ENCODE measurements at regions not wholly inside any gene's neighbourhood (a gene's known extent, or its start where the extent isn't known, plus 50 kb on each side); places are given as distances from the start of the nearest gene placed in this dataset.

DNA sequence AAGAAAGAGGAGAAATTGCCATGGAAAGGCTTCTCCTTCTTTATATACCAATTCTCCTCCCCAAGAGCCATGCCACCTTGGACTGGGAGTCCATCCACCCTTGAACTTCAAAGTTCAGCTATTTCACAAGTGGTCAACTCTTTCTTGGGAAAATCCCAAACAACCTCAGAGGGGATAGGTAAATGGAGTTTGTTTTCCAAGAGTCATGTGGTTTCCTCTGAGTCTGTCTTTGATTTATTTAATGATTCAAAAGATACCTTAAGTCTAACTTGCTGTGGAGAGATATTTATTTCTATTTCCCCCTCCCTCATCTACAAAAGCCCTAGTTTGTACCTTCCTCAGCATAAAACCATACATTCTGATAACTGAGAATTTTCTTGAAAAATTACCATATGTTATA lies 758.6 kb upstream of the IGFBP3 start:
- no peak overlapping the region for H2BK15ac ChIP-seq (ENCODE audit: low read depth, poor library complexity, severe bottlenecking)
- no peak overlapping the region for H2BK12ac ChIP-seq (ENCODE audit: low read length in 2 of 2)
- H3K9ac ChIP-seq (ENCODE audit: low read length), result no peak overlapping the region
- H3K14ac ChIP-seq (ENCODE audit: low read length in 2 of 2), result no peak overlapping the region
- no peaks in the 10 kb centered on the region for H3K79me1 ChIP-seq (replicated peaks; ENCODE audit: low read length, poor library complexity, severe bottlenecking)
- no peak overlapping the region for H4K8ac ChIP-seq (ENCODE audit: low read length)
- no peak overlapping the region for H4K91ac ChIP-seq (ENCODE audit: low read length)
- no peaks in the 10 kb centered on the region for H3K27me3 ChIP-seq (ENCODE audit: control insufficient read depth in 1 of 2, insufficient read depth in 1 of 2, low read length in 2 of 2)
- H2BK120ac ChIP-seq (ENCODE audit: low read depth, low read length), result no peak overlapping the region
- no peak overlapping the region for H3K4me2 ChIP-seq (ENCODE audit: low read length, poor library complexity, severe bottlenecking)
- no peaks in the 10 kb centered on the region for H3K9me3 ChIP-seq (ENCODE audit: control insufficient read depth, low read length)
- DNase-seq, result no peak
- H3K4me1 ChIP-seq (ENCODE audit: control insufficient read depth, insufficient read depth, low read depth, low read length), result peaks cover 12% of the 10 kb centered on the region
- H2BK5ac ChIP-seq (ENCODE audit: low read depth, low read length, poor library complexity, severe bottlenecking), result no peak overlapping the region
- H2AK5ac ChIP-seq (ENCODE audit: low read length, severe bottlenecking), result no peak overlapping the region
- no peak overlapping the region for H3K23ac ChIP-seq (ENCODE audit: low read length in 2 of 2)
- no peak overlapping the region for H3K18ac ChIP-seq (ENCODE audit: low read depth in 1 of 2, low read length in 2 of 2)
- H3K36me3 ChIP-seq (ENCODE audit: control insufficient read depth in 1 of 2, insufficient read depth in 2 of 2, low read depth in 1 of 2, low read length in 2 of 2), result no peaks in the 10 kb centered on the region
- no peak overlapping the region for H3K27ac ChIP-seq (ENCODE audit: low read length, poor library complexity, severe bottlenecking)
- no peak overlapping the region for H3K4me3 ChIP-seq (ENCODE audit: insufficient read depth in 1 of 2, low read depth in 1 of 2, low read length in 2 of 2)
- no peak overlapping the region for H2AFZ ChIP-seq (ENCODE audit: low read depth, low read length)
- H3K4ac ChIP-seq (ENCODE audit: low read depth in 1 of 2, low read length in 2 of 2), result no peak overlapping the region

DNA sequence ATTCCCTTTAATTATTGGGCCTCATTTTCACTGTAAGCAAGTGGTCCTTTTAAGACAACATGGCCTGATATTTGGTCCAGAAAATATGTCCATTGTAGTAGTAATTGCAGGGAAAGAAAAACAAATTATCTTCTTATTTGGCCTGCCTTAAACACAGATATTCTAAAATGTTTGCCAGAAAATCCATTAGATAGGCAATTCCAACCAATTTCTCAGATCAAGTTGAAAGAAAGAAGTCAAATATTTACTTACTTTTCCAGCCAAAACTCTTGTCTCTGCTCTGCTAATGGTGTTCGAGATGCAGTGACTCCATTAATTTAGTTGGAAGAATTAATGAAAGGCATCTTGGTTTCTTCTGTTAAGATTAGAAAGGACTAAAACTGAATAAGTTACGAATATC lies 757.3 kb upstream of the IGFBP3 start:
- no CpG with 5 or more reads among the region's 2 CpGs for WGBS
- Histone ChIP-seq H4K8ac (ENCODE audit: low read length) (no peak overlapping the region), H2BK120ac (ENCODE audit: low read depth, low read length) (no peak overlapping the region), H3K18ac (ENCODE audit: low read depth in 1 of 2, low read length in 2 of 2) (no peak overlapping the region), H3K4me3 (ENCODE audit: insufficient read depth in 1 of 2, low read depth in 1 of 2, low read length in 2 of 2) (no peak overlapping the region), H3K9me3 (ENCODE audit: control insufficient read depth, low read length) (no peaks in the 10 kb centered on the region), H2BK5ac (ENCODE audit: low read depth, low read length, poor library complexity, severe bottlenecking) (no peak overlapping the region), H3K4me2 (ENCODE audit: low read length, poor library complexity, severe bottlenecking) (no peak overlapping the region), H3K27ac (ENCODE audit: low read length, poor library complexity, severe bottlenecking) (no peak overlapping the region), H2AK5ac (ENCODE audit: low read length, severe bottlenecking) (no peak overlapping the region), H3K4ac (ENCODE audit: low read depth in 1 of 2, low read length in 2 of 2) (no peak overlapping the region), H3K27me3 (ENCODE audit: control insufficient read depth in 1 of 2, insufficient read depth in 1 of 2, low read length in 2 of 2) (no peaks in the 10 kb centered on the region), H3K9ac (ENCODE audit: low read length) (no peak overlapping the region), H3K23ac (ENCODE audit: low read length in 2 of 2) (no peak overlapping the region), H3K14ac (ENCODE audit: low read length in 2 of 2) (no peak overlapping the region), H2BK15ac (ENCODE audit: low read depth, poor library complexity, severe bottlenecking) (no peak overlapping the region), H3K4me1 (ENCODE audit: control insufficient read depth, insufficient read depth, low read depth, low read length) (peaks cover 12% of the 10 kb centered on the region), H2BK12ac (ENCODE audit: low read length in 2 of 2) (no peak overlapping the region), H3K79me1 (replicated peaks; ENCODE audit: low read length, poor library complexity, severe bottlenecking) (no peaks in the 10 kb centered on the region), H3K36me3 (ENCODE audit: control insufficient read depth in 1 of 2, insufficient read depth in 2 of 2, low read depth in 1 of 2, low read length in 2 of 2) (no peaks in the 10 kb centered on the region), H2AFZ (ENCODE audit: low read depth, low read length) (no peak overlapping the region), H4K91ac (ENCODE audit: low read length) (no peak overlapping the region)
- DNase-seq, result no peak

DNA sequence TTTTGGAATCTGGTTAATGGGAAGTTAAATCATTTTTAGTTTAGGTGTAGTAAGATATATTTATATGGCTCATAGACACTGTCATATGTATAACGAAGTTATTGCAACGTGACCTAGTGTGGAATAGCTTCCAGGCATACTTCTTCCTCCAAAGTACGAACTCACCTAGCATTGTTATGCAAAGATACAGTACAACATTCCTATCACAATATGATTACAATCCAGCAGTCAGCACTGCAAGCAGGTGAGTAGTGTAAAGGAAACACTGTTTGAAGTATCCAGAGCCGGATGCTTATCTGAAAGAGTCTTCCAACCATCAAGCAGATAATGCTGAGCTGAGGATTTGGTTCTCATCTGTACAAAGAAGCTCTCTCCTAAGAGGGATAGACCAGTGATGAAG lies 754.4 kb upstream of the IGFBP3 start:
- Histone ChIP-seq H2BK5ac (ENCODE audit: low read depth, low read length, poor library complexity, severe bottlenecking) (no peak overlapping the region), H3K4ac (ENCODE audit: low read depth in 1 of 2, low read length in 2 of 2) (no peak overlapping the region), H2BK120ac (ENCODE audit: low read depth, low read length) (no peak overlapping the region), H2AK5ac (ENCODE audit: low read length, severe bottlenecking) (no peak overlapping the region), H3K18ac (ENCODE audit: low read depth in 1 of 2, low read length in 2 of 2) (no peak overlapping the region), H2AFZ (ENCODE audit: low read depth, low read length) (no peak overlapping the region), H3K27ac (ENCODE audit: low read length, poor library complexity, severe bottlenecking) (no peak overlapping the region), H3K4me1 (ENCODE audit: control insufficient read depth, insufficient read depth, low read depth, low read length) (peaks cover 3% of the 10 kb centered on the region), H3K79me1 (replicated peaks; ENCODE audit: low read length, poor library complexity, severe bottlenecking) (no peaks in the 10 kb centered on the region), H3K9ac (ENCODE audit: low read length) (no peak overlapping the region), H2BK15ac (ENCODE audit: low read depth, poor library complexity, severe bottlenecking) (no peak overlapping the region), H3K36me3 (ENCODE audit: control insufficient read depth in 1 of 2, insufficient read depth in 2 of 2, low read depth in 1 of 2, low read length in 2 of 2) (no peaks in the 10 kb centered on the region), H4K8ac (ENCODE audit: low read length) (no peak overlapping the region), H3K23ac (ENCODE audit: low read length in 2 of 2) (no peak overlapping the region), H3K27me3 (ENCODE audit: control insufficient read depth in 1 of 2, insufficient read depth in 1 of 2, low read length in 2 of 2) (no peaks in the 10 kb centered on the region), H3K14ac (ENCODE audit: low read length in 2 of 2) (no peak overlapping the region), H4K91ac (ENCODE audit: low read length) (no peak overlapping the region), H3K4me2 (ENCODE audit: low read length, poor library complexity, severe bottlenecking) (no peak overlapping the region), H3K4me3 (ENCODE audit: insufficient read depth in 1 of 2, low read depth in 1 of 2, low read length in 2 of 2) (no peak overlapping the region), H2BK12ac (ENCODE audit: low read length in 2 of 2) (no peak overlapping the region), H3K9me3 (ENCODE audit: control insufficient read depth, low read length) (no peaks in the 10 kb centered on the region)
- WGBS, result 98% methylated on average over 4 of the region's 4 CpGs
- no peak for DNase-seq

DNA sequence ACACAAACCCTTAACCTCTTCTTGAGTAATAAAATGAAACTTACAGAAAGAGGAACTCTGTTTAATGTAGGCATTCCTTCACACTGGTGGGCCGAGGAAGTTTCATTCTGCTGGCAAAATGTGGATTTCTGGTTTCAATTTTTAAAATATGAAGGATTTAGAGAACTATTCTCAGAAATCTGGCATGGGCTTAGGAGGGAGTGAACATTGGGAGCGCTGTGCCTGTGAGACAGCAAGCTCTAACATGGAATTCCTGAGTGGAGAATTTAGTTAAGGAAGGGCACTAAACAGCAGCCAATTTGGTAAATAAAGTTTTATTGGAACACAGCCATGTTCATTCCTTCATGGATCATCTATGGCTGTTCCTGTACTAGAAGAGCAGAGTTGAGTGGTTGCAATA lies 751.8 kb upstream of the IGFBP3 start:
- Histone ChIP-seq H3K9ac (ENCODE audit: low read length) (no peak overlapping the region), H2BK5ac (ENCODE audit: low read depth, low read length, poor library complexity, severe bottlenecking) (no peak overlapping the region), H2BK120ac (ENCODE audit: low read depth, low read length) (no peak overlapping the region), H3K4me2 (ENCODE audit: low read length, poor library complexity, severe bottlenecking) (no peak overlapping the region), H4K8ac (ENCODE audit: low read length) (no peak overlapping the region), H2AFZ (ENCODE audit: low read depth, low read length) (no peak overlapping the region), H3K9me3 (ENCODE audit: control insufficient read depth, low read length) (no peaks in the 10 kb centered on the region), H3K4me1 (ENCODE audit: control insufficient read depth, insufficient read depth, low read depth, low read length) (peaks cover 1% of the 10 kb centered on the region), H2BK15ac (ENCODE audit: low read depth, poor library complexity, severe bottlenecking) (no peak overlapping the region), H2BK12ac (ENCODE audit: low read length in 2 of 2) (no peak overlapping the region), H3K4ac (ENCODE audit: low read depth in 1 of 2, low read length in 2 of 2) (no peak overlapping the region), H3K18ac (ENCODE audit: low read depth in 1 of 2, low read length in 2 of 2) (no peak overlapping the region), H3K4me3 (ENCODE audit: insufficient read depth in 1 of 2, low read depth in 1 of 2, low read length in 2 of 2) (no peak overlapping the region), H4K91ac (ENCODE audit: low read length) (no peak overlapping the region), H3K14ac (ENCODE audit: low read length in 2 of 2) (no peak overlapping the region), H3K79me1 (replicated peaks; ENCODE audit: low read length, poor library complexity, severe bottlenecking) (no peaks in the 10 kb centered on the region), H3K27ac (ENCODE audit: low read length, poor library complexity, severe bottlenecking) (no peak overlapping the region), H3K23ac (ENCODE audit: low read length in 2 of 2) (no peak overlapping the region), H3K36me3 (ENCODE audit: control insufficient read depth in 1 of 2, insufficient read depth in 2 of 2, low read depth in 1 of 2, low read length in 2 of 2) (no peaks in the 10 kb centered on the region), H2AK5ac (ENCODE audit: low read length, severe bottlenecking) (no peak overlapping the region), H3K27me3 (ENCODE audit: control insufficient read depth in 1 of 2, insufficient read depth in 1 of 2, low read length in 2 of 2) (no peaks in the 10 kb centered on the region)
- 98% methylated on average over 2 of the region's 2 CpGs for WGBS
- DNase-seq, result no peak

All from mesenchymal stem cell (in vitro differentiated cells and primary cell).